ENCODE measurements at regions not wholly inside any gene's neighbourhood (a gene's known extent, or its start where the extent isn't known, plus 50 kb on each side); places are given as distances from the start of the nearest gene placed in this dataset.

- Mint-ChIP-seq H3K27me3 (no peaks in the 10 kb centered on the region), H3K27ac (no peak overlapping the region), H3K4me3 (no peak overlapping the region), H3K36me3 (ENCODE audit: low read depth) (no peaks in the 10 kb centered on the region), H3K4me1 (ENCODE audit: low read depth) (no peaks in the 10 kb centered on the region), H3K9me3 (peaks cover 12% of the 10 kb centered on the region)
- intact Hi-C loops (cut with micrococcal nuclease) = no loop called here
Observed at GRCh38 chr5:135654761-135655467, 76.1 kb upstream of the CXCL14 start.

DNA sequence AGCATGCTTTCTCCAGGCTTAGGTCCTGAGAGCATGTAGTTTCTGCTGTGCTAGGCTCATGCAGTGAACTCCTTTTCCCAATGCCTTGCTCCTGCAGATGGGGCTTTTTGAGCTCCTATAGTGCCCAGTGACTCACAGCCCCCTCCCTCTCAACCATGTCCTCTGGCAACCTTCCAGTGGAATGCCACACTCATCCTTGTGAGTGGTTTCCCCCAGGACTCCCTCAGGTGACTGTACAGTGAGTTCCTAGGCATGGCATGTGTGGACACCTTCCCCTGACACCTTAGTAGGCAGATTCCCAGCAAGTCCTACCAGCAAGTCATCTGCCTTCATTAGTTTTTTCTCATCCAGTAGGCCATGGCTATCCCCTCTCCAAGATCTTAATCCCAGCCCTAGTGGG, 72.4 kb upstream of the CXCL14 start:
- Mint-ChIP-seq H3K27ac (no peak overlapping the region), H3K9me3 (no peaks in the 10 kb centered on the region), H3K4me1 (ENCODE audit: low read depth) (no peaks in the 10 kb centered on the region), H3K27me3 (peaks cover 2% of the 10 kb centered on the region), H3K36me3 (ENCODE audit: low read depth) (no peaks in the 10 kb centered on the region), H3K4me3 (no peak overlapping the region)
- intact Hi-C loops (cut with micrococcal nuclease) = no loop called here

- Mint-ChIP-seq H3K9me3 (no peaks in the 10 kb centered on the region), H3K27me3 (peaks cover 2% of the 10 kb centered on the region), H3K36me3 (ENCODE audit: low read depth) (no peaks in the 10 kb centered on the region), H3K4me3 (no peak overlapping the region), H3K4me1 (ENCODE audit: low read depth) (no peaks in the 10 kb centered on the region), H3K27ac (no peak overlapping the region)
- intact Hi-C loops (cut with micrococcal nuclease) = no loop called here
Observed at GRCh38 chr5:135650081-135650480, 71.3 kb upstream of the CXCL14 start.

DNA sequence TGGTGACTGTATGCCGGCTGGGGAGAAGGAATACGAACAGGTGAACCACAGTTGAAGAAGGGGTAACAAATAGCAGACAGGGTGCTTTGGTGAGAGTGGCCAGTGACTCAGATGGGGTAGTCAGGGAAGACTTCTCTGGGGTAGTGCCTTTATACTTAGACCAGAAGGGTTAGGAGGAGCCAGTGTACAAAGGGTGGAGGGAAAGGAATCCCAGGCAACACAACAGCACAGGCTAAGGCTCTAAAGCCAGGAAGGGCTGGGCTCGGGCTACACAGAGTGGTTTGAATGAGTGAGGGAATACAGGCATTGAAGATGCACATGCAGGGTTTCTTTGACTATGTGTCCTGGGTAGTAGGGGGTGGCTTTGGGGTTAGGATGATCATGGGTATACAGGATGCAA, 70.6 kb upstream of the CXCL14 start:
- no peaks in the 10 kb centered on the region for H3K9me3 Mint-ChIP-seq
- H3K4me1 Mint-ChIP-seq (ENCODE audit: low read depth) = no peaks in the 10 kb centered on the region
- H3K27ac Mint-ChIP-seq = no peak overlapping the region
- intact Hi-C loops (cut with micrococcal nuclease) = no loop called here
- H3K27me3 Mint-ChIP-seq = peaks cover 2% of the 10 kb centered on the region
- no peaks in the 10 kb centered on the region for H3K36me3 Mint-ChIP-seq (ENCODE audit: low read depth)
- no peak overlapping the region for H3K4me3 Mint-ChIP-seq

GRCh38 chr5:135648116-135648515, 69.3 kb upstream of the CXCL14 start:
- intact Hi-C loops (cut with micrococcal nuclease) = no loop called here
- no peaks in the 10 kb centered on the region for H3K36me3 Mint-ChIP-seq (ENCODE audit: low read depth)
- no peaks in the 10 kb centered on the region for H3K4me1 Mint-ChIP-seq (ENCODE audit: low read depth)
- no peaks in the 10 kb centered on the region for H3K9me3 Mint-ChIP-seq
- no peak overlapping the region for H3K4me3 Mint-ChIP-seq
- peaks cover 2% of the 10 kb centered on the region for H3K27me3 Mint-ChIP-seq
- no peak overlapping the region for H3K27ac Mint-ChIP-seq

GRCh38 chr5:135645336-135646180, 66.8 kb upstream of the CXCL14 start:
- H3K4me1 Mint-ChIP-seq (ENCODE audit: low read depth) = peaks cover 8% of the 10 kb centered on the region
- H3K9me3 Mint-ChIP-seq = no peaks in the 10 kb centered on the region
- H3K4me3 Mint-ChIP-seq = no peak overlapping the region
- H3K27ac Mint-ChIP-seq = no peak overlapping the region
- intact Hi-C loops (cut with micrococcal nuclease) = no loop called here
- H3K27me3 Mint-ChIP-seq = peaks cover 15% of the 10 kb centered on the region
- no peaks in the 10 kb centered on the region for H3K36me3 Mint-ChIP-seq (ENCODE audit: low read depth)

DNA sequence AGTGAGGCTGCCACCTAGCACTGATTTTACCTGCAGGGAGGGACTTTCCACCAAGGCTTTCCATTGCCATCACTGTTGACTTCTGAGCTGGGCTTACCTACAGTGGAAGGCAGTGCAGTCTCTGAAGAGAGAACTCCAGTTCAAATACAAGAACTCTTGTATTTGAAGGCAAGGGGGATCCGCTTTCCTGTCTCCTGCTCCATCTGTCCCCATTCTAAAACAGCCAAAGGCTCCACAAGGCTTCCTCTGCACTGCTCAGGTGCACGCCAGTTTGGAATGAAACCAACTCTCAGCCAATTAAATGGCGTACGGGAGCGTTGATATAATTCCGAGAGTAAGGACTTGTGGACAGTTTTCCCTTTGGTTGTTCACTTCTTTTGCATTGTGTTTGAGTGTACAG, 66.0 kb upstream of the CXCL14 start:
- Mint-ChIP-seq H3K27me3 (peaks cover 19% of the 10 kb centered on the region), H3K4me1 (ENCODE audit: low read depth) (peaks cover 8% of the 10 kb centered on the region), H3K36me3 (ENCODE audit: low read depth) (no peaks in the 10 kb centered on the region), H3K27ac (no peak overlapping the region), H3K4me3 (no peak overlapping the region), H3K9me3 (no peaks in the 10 kb centered on the region)
- intact Hi-C loops (cut with micrococcal nuclease) = no loop called here

DNA sequence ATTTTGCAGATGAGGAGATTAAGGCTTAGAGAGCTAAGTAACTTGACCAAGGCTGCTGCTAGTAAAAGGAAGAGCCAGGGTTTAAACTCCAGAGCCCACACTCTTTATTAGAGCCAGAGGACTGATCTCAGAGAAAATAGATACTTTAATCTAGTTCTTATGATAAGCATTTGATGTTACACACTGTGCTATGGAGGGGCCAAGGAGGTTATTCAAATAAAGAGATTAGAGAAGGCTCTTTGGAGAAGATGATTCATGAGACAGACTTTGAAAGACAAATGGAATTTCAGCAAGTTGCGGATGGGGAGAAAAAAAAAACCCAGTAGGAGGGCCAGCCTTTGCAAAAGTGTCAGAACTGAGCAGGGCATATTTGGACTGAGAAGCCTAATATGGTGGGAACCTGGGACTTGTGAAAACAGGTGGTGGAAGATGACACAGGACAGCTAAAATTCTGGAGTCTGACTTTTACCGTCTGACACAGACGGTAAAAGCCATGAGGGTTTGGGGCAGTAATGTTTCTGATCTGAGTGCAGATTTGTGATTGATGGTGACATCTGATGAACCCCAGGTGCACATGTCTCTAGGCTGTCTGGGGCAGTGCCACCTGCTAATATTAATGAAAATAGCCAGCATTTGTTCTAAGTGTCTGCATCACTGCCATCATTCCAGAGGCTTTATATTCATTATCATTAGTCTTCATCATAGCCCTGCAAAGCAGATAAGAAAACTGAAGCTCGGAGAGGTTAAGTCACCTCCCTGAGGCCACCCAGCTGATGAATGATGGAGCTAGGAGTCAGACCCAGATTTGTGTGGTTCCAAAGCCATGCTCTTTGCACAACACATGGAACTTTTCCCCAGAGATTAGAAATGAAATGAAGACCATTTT, 65.3 kb upstream of the CXCL14 start:
- Mint-ChIP-seq H3K27ac (no peak overlapping the region), H3K27me3 (peaks cover 17% of the 10 kb centered on the region), H3K9me3 (no peaks in the 10 kb centered on the region), H3K36me3 (ENCODE audit: low read depth) (no peaks in the 10 kb centered on the region), H3K4me3 (no peak overlapping the region), H3K4me1 (ENCODE audit: low read depth) (peaks cover 8% of the 10 kb centered on the region)
- intact Hi-C loops (cut with micrococcal nuclease) = no loop called here

GRCh38 chr5:135642934-135643333, 64.1 kb upstream of the CXCL14 start:
- Mint-ChIP-seq H3K36me3 (ENCODE audit: low read depth) (no peaks in the 10 kb centered on the region), H3K27me3 (peaks cover 17% of the 10 kb centered on the region), H3K4me1 (ENCODE audit: low read depth) (peaks cover 8% of the 10 kb centered on the region), H3K4me3 (no peak overlapping the region), H3K9me3 (no peaks in the 10 kb centered on the region), H3K27ac (no peak overlapping the region)
- intact Hi-C loops (cut with micrococcal nuclease) = no loop called here

DNA sequence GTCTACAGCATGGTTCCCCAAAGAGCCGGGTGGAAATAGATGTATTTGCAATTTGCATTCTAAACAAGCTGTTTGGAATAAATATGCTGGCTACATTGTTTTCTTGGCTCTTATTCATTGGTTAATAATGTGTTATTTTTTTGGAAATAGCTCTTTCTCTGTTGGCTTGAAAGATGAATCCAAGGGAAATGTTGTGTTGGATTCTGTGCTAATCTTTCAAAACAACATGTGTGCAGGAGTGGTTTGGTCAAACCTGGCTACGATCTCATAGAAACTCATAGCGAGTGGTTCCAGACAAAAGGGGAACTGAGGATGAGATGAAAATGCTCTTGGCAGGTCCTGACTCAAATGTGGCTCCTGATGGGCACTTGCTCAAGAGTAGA, 63.7 kb upstream of the CXCL14 start:
- Mint-ChIP-seq H3K27me3 (peaks cover 17% of the 10 kb centered on the region), H3K4me3 (no peak overlapping the region), H3K4me1 (ENCODE audit: low read depth) (peaks cover 8% of the 10 kb centered on the region), H3K27ac (no peak overlapping the region), H3K36me3 (ENCODE audit: low read depth) (no peaks in the 10 kb centered on the region), H3K9me3 (no peaks in the 10 kb centered on the region)
- intact Hi-C loops (cut with micrococcal nuclease) = no loop called here

DNA sequence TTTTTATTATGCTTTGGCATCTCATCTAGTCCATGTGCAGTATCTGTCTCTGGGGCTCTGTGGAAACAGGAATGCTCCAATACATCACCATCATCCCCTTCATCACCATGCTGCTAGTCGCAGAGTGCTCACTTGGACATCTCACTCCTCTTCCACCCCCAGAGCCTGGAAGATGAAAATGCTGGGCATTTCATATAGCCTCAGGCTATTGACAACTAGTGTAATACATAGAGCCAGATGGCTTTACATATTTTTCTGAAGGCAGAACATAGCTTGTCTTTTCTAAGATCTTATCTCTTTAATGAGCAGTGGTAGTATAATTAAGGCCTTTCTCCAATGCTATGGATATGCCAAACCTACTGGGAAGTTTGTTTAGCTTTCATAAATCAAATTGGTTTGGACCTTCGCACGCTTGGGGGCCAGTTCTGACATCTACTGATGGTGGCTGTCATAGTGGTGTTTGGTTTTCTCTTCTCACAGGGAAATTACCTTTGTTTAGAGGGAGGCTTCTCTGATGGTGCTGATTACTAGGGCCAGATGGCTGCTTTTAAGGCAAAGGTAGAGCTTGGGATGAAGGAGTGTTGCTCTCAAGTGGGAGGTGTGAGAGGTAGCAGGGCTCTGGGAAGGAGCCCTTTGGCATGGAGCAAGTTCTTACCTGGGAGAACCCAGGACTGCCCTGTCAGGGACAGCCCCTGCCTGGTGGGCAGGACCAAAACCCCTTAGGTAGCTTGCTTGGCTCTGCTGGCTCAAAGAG, 63.1 kb upstream of the CXCL14 start:
- intact Hi-C loops (cut with micrococcal nuclease) = no loop called here
- H3K4me1 Mint-ChIP-seq (ENCODE audit: low read depth) = peaks cover 8% of the 10 kb centered on the region

DNA sequence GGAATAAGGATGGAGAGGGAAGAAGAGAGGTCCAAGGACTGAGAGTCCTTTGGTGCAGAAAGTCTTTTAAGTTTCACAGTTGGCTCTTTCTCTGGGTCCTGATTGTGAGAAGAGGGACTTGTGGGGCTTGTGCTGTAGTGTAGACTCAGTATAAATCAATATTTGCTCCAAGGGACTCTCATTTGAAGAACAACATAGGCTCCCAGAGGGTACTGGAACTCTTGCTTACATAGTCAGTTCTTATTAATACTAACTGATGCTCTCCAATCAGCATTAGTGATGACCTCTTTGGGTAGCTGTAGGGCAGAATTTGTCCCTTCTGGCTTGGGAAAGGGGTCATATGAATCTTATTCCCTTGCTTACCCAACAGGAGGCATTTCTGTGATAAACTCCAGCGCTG, 62.5 kb upstream of the CXCL14 start:
- Mint-ChIP-seq H3K9me3 (no peaks in the 10 kb centered on the region), H3K4me3 (no peak overlapping the region), H3K4me1 (ENCODE audit: low read depth) (peaks cover 8% of the 10 kb centered on the region), H3K36me3 (ENCODE audit: low read depth) (no peaks in the 10 kb centered on the region), H3K27me3 (peaks cover 19% of the 10 kb centered on the region), H3K27ac (no peak overlapping the region)
- intact Hi-C loops (cut with micrococcal nuclease) = no loop called here

More for the DNA sequence above, 63.1 kb upstream of the CXCL14 start:
- Mint-ChIP-seq H3K27ac (no peak overlapping the region), H3K4me3 (no peak overlapping the region), H3K27me3 (peaks cover 19% of the 10 kb centered on the region), H3K9me3 (no peaks in the 10 kb centered on the region), H3K36me3 (ENCODE audit: low read depth) (no peaks in the 10 kb centered on the region)

DNA sequence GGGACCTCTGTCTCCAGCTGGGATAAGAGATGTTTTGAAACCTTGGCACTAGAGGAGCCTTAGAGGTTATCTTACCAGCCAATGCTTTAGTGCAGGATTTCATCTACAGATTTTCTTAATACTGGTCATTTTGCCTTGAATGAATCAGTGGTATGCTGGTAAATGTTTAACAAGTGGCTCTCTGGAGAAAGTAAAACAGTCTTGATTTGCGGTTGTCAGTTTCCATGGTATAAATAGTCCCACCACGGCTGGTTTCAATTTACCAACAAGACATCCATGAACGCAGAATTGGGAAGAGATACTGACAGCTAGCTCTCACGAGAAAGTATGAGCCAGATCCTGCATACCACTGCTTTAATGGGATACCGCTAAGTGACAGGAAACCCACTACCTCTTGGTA, 56.7 kb upstream of the CXCL14 start:
- Mint-ChIP-seq H3K9me3 (no peaks in the 10 kb centered on the region), H3K4me1 (ENCODE audit: low read depth) (peaks cover 5% of the 10 kb centered on the region), H3K27me3 (peaks cover 6% of the 10 kb centered on the region), H3K36me3 (ENCODE audit: low read depth) (no peaks in the 10 kb centered on the region), H3K27ac (no peak overlapping the region), H3K4me3 (no peak overlapping the region)
- intact Hi-C loops (cut with micrococcal nuclease) = no loop called here

All from dendritic cell treated with granulocyte-macrophage colony-stimulating factor and Interleukin-4, amounts not matched to agents 40 ng/mL and 50 ng/mL, for 4 days (primary cell).